ENCODE measurements at regions not wholly inside any gene's neighbourhood (a gene's known extent, or its start where the extent isn't known, plus 50 kb on each side); places are given as distances from the start of the nearest gene placed in this dataset.

- no peak for DNase-seq (ENCODE audit: low read depth)
- Histone ChIP-seq H3K36me3 (ENCODE audit: control insufficient read depth, insufficient read depth, low read length) (no peaks in the 10 kb centered on the region), H3K27me3 (ENCODE audit: control insufficient read depth, insufficient read depth, low read length) (no peaks in the 10 kb centered on the region), H3K4me3 (ENCODE audit: low read depth, low read length) (no peak overlapping the region)
- CTCF ChIA-PET: no interaction called here
- TF ChIP-seq CTCF (IDR thresholded peaks at IDR 0.05; ENCODE audit: insufficient read depth, low read depth, low read length): no peak
- POLR2A ChIA-PET: no interaction called here
These were observed 510.8 kb upstream of the MCTP2 start for GRCh38 chr15:93720607-93721006.

GRCh38 chr15:93719921-93720351 lies 511.4 kb upstream of the MCTP2 start:
- ChIA-PET POLR2A (no interaction called here), CTCF (no interaction called here)
- no peak for TF ChIP-seq CTCF (IDR thresholded peaks at IDR 0.05; ENCODE audit: insufficient read depth, low read depth, low read length)
- Histone ChIP-seq H3K36me3 (ENCODE audit: control insufficient read depth, insufficient read depth, low read length) (no peaks in the 10 kb centered on the region), H3K4me3 (ENCODE audit: low read depth, low read length) (no peak overlapping the region), H3K27me3 (ENCODE audit: control insufficient read depth, insufficient read depth, low read length) (no peaks in the 10 kb centered on the region)
- no peak for DNase-seq (ENCODE audit: low read depth)

- POLR2A ChIA-PET: no interaction called here
- Histone ChIP-seq H3K4me3 (ENCODE audit: low read depth, low read length) (no peak overlapping the region), H3K36me3 (ENCODE audit: control insufficient read depth, insufficient read depth, low read length) (no peaks in the 10 kb centered on the region), H3K27me3 (ENCODE audit: control insufficient read depth, insufficient read depth, low read length) (no peaks in the 10 kb centered on the region)
- CTCF ChIA-PET: no interaction called here
- no peak for TF ChIP-seq CTCF (IDR thresholded peaks at IDR 0.05; ENCODE audit: insufficient read depth, low read depth, low read length)
- DNase-seq (ENCODE audit: low read depth): no peak
These were observed 514.6 kb upstream of the MCTP2 start for GRCh38 chr15:93716615-93717231.

DNA sequence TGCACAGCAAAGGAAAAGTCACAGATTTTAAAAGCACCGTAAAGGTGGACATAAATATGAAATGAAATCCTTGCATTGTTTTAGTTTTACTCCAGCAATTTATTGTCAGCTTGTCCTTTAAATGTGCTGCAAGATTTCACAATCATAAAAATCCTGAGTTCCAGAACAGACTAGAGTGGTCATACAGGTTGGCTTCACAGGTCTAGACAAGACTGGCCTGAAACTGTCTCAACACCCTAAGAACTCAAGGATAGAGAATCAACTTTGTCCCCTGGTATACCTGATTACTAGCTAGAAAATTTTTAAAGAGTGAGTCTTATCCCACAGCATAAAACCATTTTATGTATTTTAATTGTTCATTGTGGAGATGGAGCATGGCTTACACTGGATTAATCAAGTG lies 521.7 kb upstream of the MCTP2 start:
- H3K27me3 ChIP-seq (ENCODE audit: control insufficient read depth, insufficient read depth, low read length): no peaks in the 10 kb centered on the region
- H3K36me3 ChIP-seq (ENCODE audit: control insufficient read depth, insufficient read depth, low read length): no peaks in the 10 kb centered on the region
- ChIA-PET CTCF (no interaction called here), POLR2A (no interaction called here)
- no peak overlapping the region for H3K4me3 ChIP-seq (ENCODE audit: low read depth, low read length)
- DNase-seq (ENCODE audit: low read depth): no peak
- TF ChIP-seq CTCF (IDR thresholded peaks at IDR 0.05; ENCODE audit: insufficient read depth, low read depth, low read length): no peak

GRCh38 chr15:93708724-93709445 lies 522.5 kb upstream of the MCTP2 start:
- Histone ChIP-seq H3K27me3 (ENCODE audit: control insufficient read depth, insufficient read depth, low read length) (no peaks in the 10 kb centered on the region), H3K4me3 (ENCODE audit: low read depth, low read length) (no peak overlapping the region), H3K36me3 (ENCODE audit: control insufficient read depth, insufficient read depth, low read length) (no peaks in the 10 kb centered on the region)
- ChIA-PET CTCF (no interaction called here), POLR2A (no interaction called here)
- no peak for DNase-seq (ENCODE audit: low read depth)
- no peak for TF ChIP-seq CTCF (IDR thresholded peaks at IDR 0.05; ENCODE audit: insufficient read depth, low read depth, low read length)

Data from BJ (cell line).